ENCODE measurements at regions not wholly inside any gene's neighbourhood (a gene's known extent, or its start where the extent isn't known, plus 50 kb on each side); places are given as distances from the start of the nearest gene placed in this dataset.
"Not testable (repeated sequence)": the region's sequence is repeated elsewhere in the genome, so short reads cannot be mapped to it uniquely, and the experiment has no call there.

GRCh38 chr4:3926271-3926670 lies 160.1 kb downstream of the ADRA2C start:
- H3K36me3 Mint-ChIP-seq (ENCODE audit: low read depth); H3K9me3 Mint-ChIP-seq (ENCODE audit: insufficient read depth); ATAC-seq; H3K4me3 Mint-ChIP-seq; H3K4me1 Mint-ChIP-seq (ENCODE audit: low read depth); POLR2A ChIA-PET; CTCF ChIA-PET; H3K27ac Mint-ChIP-seq; DNase-seq: not testable (repeated sequence)
- peaks cover 16% of the 10 kb centered on the region for H3K27me3 Mint-ChIP-seq (ENCODE audit: low read depth)

DNA sequence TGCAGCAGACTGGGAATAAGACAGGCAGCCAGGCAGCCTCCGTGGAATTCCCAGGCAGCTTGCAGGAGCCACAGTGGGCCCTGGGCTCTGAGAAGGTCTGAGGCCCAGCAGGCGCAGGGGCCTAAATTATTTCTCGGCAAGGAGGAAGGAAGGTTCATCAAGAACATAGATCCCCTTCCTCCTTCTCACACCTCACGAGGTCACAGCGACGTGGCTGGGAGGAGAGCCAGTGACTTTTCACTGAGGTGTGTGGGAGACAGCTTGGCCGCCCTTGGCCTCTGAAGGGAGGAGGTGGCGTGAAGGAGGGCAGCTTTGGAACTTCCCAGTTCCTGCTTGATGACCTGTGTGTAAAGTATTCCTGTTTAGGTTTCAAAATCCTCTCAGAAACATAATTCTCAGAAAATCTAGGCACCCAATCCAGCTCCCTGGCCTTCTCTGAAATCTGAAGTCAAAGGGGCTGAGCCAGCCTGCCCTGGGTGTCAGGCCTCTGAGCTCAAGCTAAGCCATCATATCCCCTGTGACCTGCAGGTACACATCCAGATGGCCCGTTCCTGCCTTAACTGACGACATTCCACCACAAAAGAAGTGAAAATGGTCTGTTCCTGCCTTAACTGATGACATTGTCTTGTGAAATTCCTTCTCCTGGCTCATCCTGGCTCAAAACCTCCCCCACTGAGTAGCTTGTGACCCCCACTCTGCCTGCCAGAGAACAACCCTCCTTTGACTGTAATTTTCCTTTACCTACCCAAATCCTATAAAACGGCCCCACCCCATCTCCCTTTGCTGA lies 161.0 kb downstream of the ADRA2C start:
- DNase-seq; H3K4me1 Mint-ChIP-seq (ENCODE audit: low read depth); POLR2A ChIA-PET; H3K27ac Mint-ChIP-seq; ATAC-seq; H3K9me3 Mint-ChIP-seq (ENCODE audit: insufficient read depth); CTCF ChIA-PET; H3K36me3 Mint-ChIP-seq (ENCODE audit: low read depth); H3K4me3 Mint-ChIP-seq: not testable (repeated sequence)
- H3K27me3 Mint-ChIP-seq (ENCODE audit: low read depth): peaks cover 16% of the 10 kb centered on the region

- DNase-seq; H3K4me3 Mint-ChIP-seq; H3K4me1 Mint-ChIP-seq (ENCODE audit: low read depth); CTCF ChIA-PET; H3K27ac Mint-ChIP-seq; ATAC-seq; H3K9me3 Mint-ChIP-seq (ENCODE audit: insufficient read depth); H3K36me3 Mint-ChIP-seq (ENCODE audit: low read depth); POLR2A ChIA-PET: not testable (repeated sequence)
- H3K27me3 Mint-ChIP-seq (ENCODE audit: low read depth): peaks cover 16% of the 10 kb centered on the region
Measured at GRCh38 chr4:3929431-3929830, 163.2 kb downstream of the ADRA2C start.

GRCh38 chr4:3932734-3933133 lies 166.5 kb downstream of the ADRA2C start:
- ATAC-seq; H3K4me3 Mint-ChIP-seq; H3K27ac Mint-ChIP-seq; POLR2A ChIA-PET; H3K9me3 Mint-ChIP-seq (ENCODE audit: insufficient read depth); H3K4me1 Mint-ChIP-seq (ENCODE audit: low read depth); H3K36me3 Mint-ChIP-seq (ENCODE audit: low read depth); DNase-seq: not testable (repeated sequence)
- CTCF ChIA-PET: interaction anchor here (1.2 kb wide), 1 partner anchor 10 kb away, joined by 3 read pairs; no protein-coding TSS in a partner anchor
- peaks cover 10% of the 10 kb centered on the region for H3K27me3 Mint-ChIP-seq (ENCODE audit: low read depth)

DNA sequence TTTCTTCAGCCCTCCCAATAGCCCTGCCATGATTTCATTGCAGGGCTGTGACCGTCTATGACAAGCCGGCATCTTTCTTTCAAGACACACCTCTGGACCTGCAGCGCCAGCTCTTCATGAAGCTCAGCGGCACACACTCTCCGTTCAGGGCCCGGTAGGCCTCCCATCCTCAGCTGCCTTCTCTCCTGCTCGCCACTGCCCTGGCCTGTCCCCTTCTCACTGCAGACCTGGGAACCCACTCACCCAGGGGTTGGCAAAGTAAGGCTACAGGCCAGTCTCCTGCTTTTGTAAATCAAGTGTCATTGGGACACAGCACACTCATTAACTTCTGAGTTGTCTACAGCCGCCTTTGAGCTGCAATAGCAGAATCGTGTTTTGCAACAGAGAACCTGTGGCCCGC lies 169.2 kb downstream of the ADRA2C start:
- H3K9me3 Mint-ChIP-seq (ENCODE audit: insufficient read depth); H3K4me1 Mint-ChIP-seq (ENCODE audit: low read depth); H3K27ac Mint-ChIP-seq; H3K4me3 Mint-ChIP-seq; ATAC-seq; POLR2A ChIA-PET; H3K36me3 Mint-ChIP-seq (ENCODE audit: low read depth); CTCF ChIA-PET; H3K27me3 Mint-ChIP-seq (ENCODE audit: low read depth); DNase-seq: not testable (repeated sequence)

DNA sequence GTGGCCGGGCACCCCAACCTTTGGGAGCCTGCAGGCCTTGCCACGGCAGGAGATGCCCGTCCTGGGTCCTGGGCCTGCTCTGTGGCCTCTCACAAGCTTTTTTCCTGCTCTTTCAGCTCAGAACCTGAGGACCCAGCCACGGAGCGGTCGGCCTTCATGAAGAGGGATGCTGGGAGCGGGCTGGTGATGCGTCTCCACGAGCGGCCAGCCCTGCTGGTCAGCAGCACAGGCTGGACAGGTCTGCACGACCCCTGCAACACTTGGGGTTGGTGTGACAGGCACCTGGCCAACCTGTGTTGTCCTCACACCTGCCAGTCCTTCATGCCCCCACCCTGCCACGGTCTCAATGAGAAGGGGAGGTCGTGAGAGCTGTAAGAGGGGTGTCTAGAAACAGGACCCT lies 170.0 kb downstream of the ADRA2C start:
- ChIA-PET POLR2A (no interaction called here), CTCF (no interaction called here)
- Mint-ChIP-seq H3K27ac (no peak overlapping the region), H3K36me3 (ENCODE audit: low read depth) (no peaks in the 10 kb centered on the region), H3K27me3 (ENCODE audit: low read depth) (no peaks in the 10 kb centered on the region), H3K9me3 (ENCODE audit: insufficient read depth) (no peaks in the 10 kb centered on the region), H3K4me3 (no peak overlapping the region), H3K4me1 (ENCODE audit: low read depth) (peaks cover 7% of the 10 kb centered on the region)
- DNase-seq (no peak), ATAC-seq (no peak)

- H3K4me1 Mint-ChIP-seq (ENCODE audit: low read depth); H3K9me3 Mint-ChIP-seq (ENCODE audit: insufficient read depth); POLR2A ChIA-PET; H3K27me3 Mint-ChIP-seq (ENCODE audit: low read depth); ATAC-seq; H3K4me3 Mint-ChIP-seq; H3K36me3 Mint-ChIP-seq (ENCODE audit: low read depth); CTCF ChIA-PET: not testable (repeated sequence)
- DNase-seq: peak; percentile 23
- H3K27ac Mint-ChIP-seq: peak overlapping the region; percentile 63
Measured at GRCh38 chr4:3937849-3938562, 171.8 kb downstream of the ADRA2C start.

- CTCF ChIA-PET; DNase-seq; H3K9me3 Mint-ChIP-seq (ENCODE audit: insufficient read depth); H3K4me3 Mint-ChIP-seq; ATAC-seq; H3K27me3 Mint-ChIP-seq (ENCODE audit: low read depth); H3K4me1 Mint-ChIP-seq (ENCODE audit: low read depth); H3K27ac Mint-ChIP-seq; POLR2A ChIA-PET; H3K36me3 Mint-ChIP-seq (ENCODE audit: low read depth): not testable (repeated sequence)
Measured at GRCh38 chr4:3938676-3939075, 172.5 kb downstream of the ADRA2C start.

DNA sequence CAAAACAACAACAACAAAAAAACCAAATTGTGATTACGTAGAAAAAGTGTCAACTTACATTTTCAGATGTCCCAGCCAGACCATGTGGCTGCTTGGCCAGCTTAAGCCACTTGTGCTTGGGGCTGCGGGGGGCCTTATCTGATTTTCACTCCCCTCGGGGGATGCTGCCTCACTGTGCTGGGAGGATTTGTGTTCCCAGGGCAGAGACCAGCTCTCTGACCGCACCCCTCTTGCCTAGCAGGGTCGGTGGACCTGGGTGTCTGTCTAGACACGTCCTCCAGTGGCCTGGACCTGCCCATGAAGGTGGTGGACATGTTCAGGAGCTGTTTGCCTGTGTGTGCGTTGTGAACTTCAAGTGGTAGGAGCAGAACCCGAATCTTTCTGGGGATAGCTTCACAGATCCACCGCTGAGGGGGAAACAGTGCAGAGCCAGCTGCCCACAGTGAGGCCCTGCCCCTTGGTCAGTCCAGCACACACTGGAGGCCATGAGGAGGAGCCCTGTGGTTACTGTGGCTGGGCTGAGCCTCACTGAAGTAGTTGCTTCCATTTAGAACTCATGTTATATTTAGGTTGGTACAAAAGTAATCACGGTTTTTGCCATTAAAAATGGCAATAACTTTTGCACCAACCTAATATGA lies 173.9 kb downstream of the ADRA2C start:
- CTCF ChIA-PET: interaction anchor here (0.6 kb wide), 1 partner anchor 1976 kb away, joined by 3 read pairs; no protein-coding TSS in a partner anchor
- H3K27ac Mint-ChIP-seq; H3K36me3 Mint-ChIP-seq (ENCODE audit: low read depth); DNase-seq; ATAC-seq; H3K9me3 Mint-ChIP-seq (ENCODE audit: insufficient read depth); H3K4me1 Mint-ChIP-seq (ENCODE audit: low read depth); POLR2A ChIA-PET; H3K27me3 Mint-ChIP-seq (ENCODE audit: low read depth); H3K4me3 Mint-ChIP-seq: not testable (repeated sequence)

- H3K27ac Mint-ChIP-seq; DNase-seq; H3K4me1 Mint-ChIP-seq (ENCODE audit: low read depth); H3K27me3 Mint-ChIP-seq (ENCODE audit: low read depth); H3K36me3 Mint-ChIP-seq (ENCODE audit: low read depth); ATAC-seq; POLR2A ChIA-PET; H3K4me3 Mint-ChIP-seq; H3K9me3 Mint-ChIP-seq (ENCODE audit: insufficient read depth): not testable (repeated sequence)
- CTCF ChIA-PET: interaction anchor here (0.6 to 1.1 kb wide), 5 partner anchors 9 to 210 kb away, joined by 3 to 6 read pairs (median 3); no protein-coding TSS in a partner anchor
Measured at GRCh38 chr4:3941735-3942522, 175.7 kb downstream of the ADRA2C start.

DNA sequence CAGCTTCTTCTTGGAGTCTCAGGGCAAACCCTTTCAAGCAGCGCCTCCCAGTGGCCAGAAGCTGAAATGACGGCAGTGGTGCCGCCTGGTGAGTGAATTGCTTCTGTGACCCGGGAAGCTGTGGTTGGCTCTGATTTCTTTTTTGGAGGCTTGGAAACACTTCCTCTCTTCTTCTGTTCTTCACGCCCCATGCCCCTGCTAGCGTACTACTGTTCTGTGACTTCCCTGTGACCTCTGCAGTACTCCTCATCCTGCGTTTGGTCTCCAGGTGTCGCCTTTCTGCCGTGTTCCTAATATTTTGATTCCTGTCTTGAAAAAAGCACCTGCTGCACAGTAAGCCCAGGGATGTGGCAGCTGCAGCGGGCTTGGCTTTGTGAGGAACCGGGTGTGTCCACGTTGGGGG lies 176.4 kb downstream of the ADRA2C start:
- H3K4me1 Mint-ChIP-seq (ENCODE audit: low read depth); H3K36me3 Mint-ChIP-seq (ENCODE audit: low read depth); H3K4me3 Mint-ChIP-seq; POLR2A ChIA-PET; H3K9me3 Mint-ChIP-seq (ENCODE audit: insufficient read depth); ATAC-seq; H3K27me3 Mint-ChIP-seq (ENCODE audit: low read depth); H3K27ac Mint-ChIP-seq: not testable (repeated sequence)
- peak; percentile 72 for DNase-seq
- CTCF ChIA-PET: interaction anchor here (0.7 to 1.1 kb wide), 4 partner anchors 9 to 52 kb away, joined by 3 to 6 read pairs (median 3); no protein-coding TSS in a partner anchor
